H9 (cell line): ENCODE measurements at regions not wholly inside any gene's neighbourhood (a gene's known extent, or its start where the extent isn't known, plus 50 kb on each side); places are given as distances from the start of the nearest gene placed in this dataset.

ENCODE experiments used
- DNase-seq: peaks from one replicate; pipeline ENCODE4 v3.0.0-alpha.2; 2017
- H2AFZ ChIP-seq: one replicate; pipeline ENCODE4 v1.6.1; 2013; ENCODE audit warnings: mild to moderate bottlenecking, low read length, control low read depth, moderate library complexity
- H2AK5ac ChIP-seq: 2 replicates; pipeline ENCODE4 v1.6.1; 2013; ENCODE audit warnings: low read length, control low read depth, mixed read lengths; ENCODE audit not compliant: insufficient read length
- H2BK120ac ChIP-seq: one replicate; pipeline ENCODE4 v1.6.1; 2013; ENCODE audit warnings: low read depth, mild to moderate bottlenecking, low read length, control low read depth, inconsistent platforms; ENCODE audit not compliant: poor library complexity, severe bottlenecking
- H2BK12ac ChIP-seq: 2 replicates; pipeline ENCODE4 v1.6.1; 2013; ENCODE audit warnings: low read length, control low read depth, mixed read lengths, low read depth; ENCODE audit not compliant: insufficient read length
- H2BK15ac ChIP-seq: 2 replicates; pipeline ENCODE4 v1.6.1; 2013; ENCODE audit warnings: low read depth, low read length, control low read depth
- H2BK20ac ChIP-seq: one replicate; pipeline ENCODE4 v1.6.1; 2013; ENCODE audit warnings: low read depth, mild to moderate bottlenecking, low read length, control low read depth, inconsistent platforms; ENCODE audit not compliant: poor library complexity, severe bottlenecking
- H2BK5ac ChIP-seq: 2 replicates; pipeline ENCODE4 v1.6.1; 2013; ENCODE audit warnings: low read length, control low read depth, mixed read lengths; ENCODE audit not compliant: insufficient read length
- H3K14ac ChIP-seq: 2 replicates; pipeline ENCODE4 v1.6.1; 2013; ENCODE audit warnings: low read length, control low read depth; ENCODE audit not compliant: insufficient read depth
- H3K18ac ChIP-seq: 2 replicates; pipeline ENCODE4 v1.6.1; 2013; ENCODE audit warnings: low read depth, mild to moderate bottlenecking, mixed read lengths, low read length, control low read depth; ENCODE audit not compliant: insufficient read length
- H3K23ac ChIP-seq: 2 replicates; pipeline ENCODE4 v1.6.1; 2013; ENCODE audit warnings: low read length, control low read depth, mixed read lengths, low read depth; ENCODE audit not compliant: insufficient read length
- H3K23me2 ChIP-seq: 2 replicates; pipeline ENCODE4 v1.6.1; 2013; ENCODE audit warnings: low read depth, mild to moderate bottlenecking, mixed read lengths, low read length, control low read depth; ENCODE audit not compliant: insufficient read length, poor library complexity, severe bottlenecking
- H3K27ac ChIP-seq: 2 replicates; pipeline ENCODE4 v1.5.1; 2013; ENCODE audit warnings: low read length, control low read depth, mixed read lengths, low read depth; ENCODE audit not compliant: insufficient read length
- H3K27me3 ChIP-seq: 2 replicates; pipeline ENCODE4 v1.6.1; 2013; ENCODE audit warnings: low read length, control low read depth, inconsistent platforms; ENCODE audit not compliant: insufficient read depth
- H3K4ac ChIP-seq: 2 replicates; pipeline ENCODE4 v1.6.1; 2013; ENCODE audit warnings: low read depth, mild to moderate bottlenecking, control low read depth, inconsistent platforms, low read length, moderate library complexity
- H3K4me1 ChIP-seq: 2 replicates; pipeline ENCODE4 v1.6.1; 2013; ENCODE audit warnings: low read length, control low read depth, inconsistent platforms; ENCODE audit not compliant: insufficient read depth
- H3K4me2 ChIP-seq: 2 replicates; pipeline ENCODE4 v1.6.1; 2013; ENCODE audit warnings: low read length, control low read depth, mixed read lengths; ENCODE audit not compliant: insufficient read length, insufficient read depth
- H3K56ac ChIP-seq: 2 replicates; pipeline ENCODE4 v1.6.1; 2013; ENCODE audit warnings: low read depth, mild to moderate bottlenecking, mixed read lengths, low read length, control low read depth; ENCODE audit not compliant: insufficient read length
- H3K79me1 ChIP-seq: 2 replicates; pipeline ENCODE4 v1.6.1; 2013; ENCODE audit warnings: low read depth, mild to moderate bottlenecking, moderate library complexity, low read length, control low read depth, inconsistent platforms; ENCODE audit not compliant: insufficient read depth, poor library complexity, severe bottlenecking
- H3K79me2 ChIP-seq: 2 replicates; pipeline ENCODE4 v1.6.1; 2013; ENCODE audit warnings: low read length, control low read depth, inconsistent platforms; ENCODE audit not compliant: insufficient read depth
- H3K9ac ChIP-seq: 2 replicates; pipeline ENCODE4 v1.6.1; 2013; ENCODE audit warnings: low read length, control low read depth, mixed read lengths; ENCODE audit not compliant: insufficient read length; ENCODE audit errors: extremely low read depth
- H3K9me3 ChIP-seq: one replicate; pipeline ENCODE4 v1.6.1; 2013; ENCODE audit warnings: low read depth, low read length, inconsistent platforms; ENCODE audit not compliant: control insufficient read depth
- H3T11ph ChIP-seq: one replicate; pipeline ENCODE4 v1.6.1; 2013; ENCODE audit warnings: mild to moderate bottlenecking, low read length, control low read depth, inconsistent platforms
- H4K20me1 ChIP-seq: one replicate; pipeline ENCODE4 v1.6.1; 2013; ENCODE audit not compliant: control insufficient read depth, insufficient read length, insufficient read depth
- H4K5ac ChIP-seq: 2 replicates; pipeline ENCODE4 v1.6.1; 2013; ENCODE audit warnings: low read depth, mild to moderate bottlenecking, mixed read lengths, low read length, control low read depth; ENCODE audit not compliant: insufficient read length
- H4K8ac ChIP-seq: replicated peaks from 2 replicates; pipeline ENCODE4 v1.6.1; 2013; ENCODE audit warnings: low read length, control low read depth, mixed read lengths, low read depth; ENCODE audit not compliant: insufficient read length
- H4K91ac ChIP-seq: 2 replicates; pipeline ENCODE4 v1.6.1; 2013; ENCODE audit warnings: low read depth, mild to moderate bottlenecking, moderate library complexity, mixed read lengths, low read length, control low read depth; ENCODE audit not compliant: insufficient read length
- H3K27ac Mint-ChIP-seq, 3 experiments: 2 replicates in 2 of 3; 3 replicates in 1 of 3; pipeline ENCODE4 v1.8.0; 2020 to 2021; ENCODE audit warnings: mixed read lengths in 3 of 3, mild to moderate bottlenecking in 1 of 3, moderate library complexity in 1 of 3
- H3K27me3 Mint-ChIP-seq: 2 replicates; pipeline ENCODE4 v1.8.0; 2021; ENCODE audit warnings: low read depth, mild to moderate bottlenecking, moderate library complexity, mixed read lengths
- H3K36me3 Mint-ChIP-seq, 3 experiments: 2 replicates in 2 of 3; 3 replicates in 1 of 3; pipeline ENCODE4 v1.8.0; 2020 to 2021; ENCODE audit warnings: low read depth in 3 of 3, mixed read lengths in 3 of 3; ENCODE audit not compliant: insufficient read depth in 1 of 3
- H3K4me1 Mint-ChIP-seq, 2 experiments: 2 replicates each; pipeline ENCODE4 v1.8.0; 2020; ENCODE audit warnings: mixed read lengths in 2 of 2
- H3K4me3 Mint-ChIP-seq, 2 experiments: 2 replicates in 1 of 2; 3 replicates in 1 of 2; pipeline ENCODE4 v1.8.0; 2020 to 2021; ENCODE audit warnings: mild to moderate bottlenecking in 2 of 2, mixed read lengths in 2 of 2, moderate library complexity in 1 of 2
- H3K9me3 Mint-ChIP-seq, 2 experiments: 2 replicates in 1 of 2; 3 replicates in 1 of 2; pipeline ENCODE4 v1.8.0; 2020; ENCODE audit warnings: mild to moderate bottlenecking in 2 of 2, mixed read lengths in 2 of 2, moderate library complexity in 1 of 2
- WGBS: extraction: QIAGEN DNeasy Blood & Tissue Kit; methylation state at CpG from one replicate; pipeline ENCODE4 v1.1.7; 2013; ENCODE audit warnings: missing lambda C conversion rate, low lambda C conversion rate, mixed read lengths; ENCODE audit not compliant: insufficient read length; ENCODE audit errors: extremely low coverage; 5-methylcytosine and 5-hydroxymethylcytosine counted together
- TF ChIP-seq, protein P1 (sequence below): fragments of 200-600 bp; sonication (generic); conservative IDR thresholded peaks from 3 replicates; pipeline ENCODE4 v1.8.0; 2021; ENCODE audit warnings: antibody characterized with exemption, mild to moderate bottlenecking

DNA sequence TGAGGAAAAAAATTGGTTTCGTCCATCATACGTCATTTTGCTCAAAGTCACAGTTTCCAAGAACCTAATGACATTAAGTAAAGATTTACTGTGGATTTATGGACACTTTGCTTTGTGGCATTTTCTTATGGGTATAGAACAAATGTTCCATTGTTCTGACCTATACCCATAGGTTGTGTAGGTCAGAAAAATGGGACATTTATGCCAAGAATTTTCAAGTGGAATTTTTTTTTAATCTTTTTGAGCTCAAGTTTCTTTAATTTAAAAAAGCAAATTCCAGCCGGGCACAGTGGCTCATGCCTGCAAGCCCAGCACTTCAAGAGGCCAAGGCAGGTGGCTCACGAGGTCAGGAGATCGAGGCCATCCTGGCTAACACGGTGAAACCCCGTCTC is 187.5 kb upstream of the TPM1 start:
- no peak overlapping the region for H2BK12ac ChIP-seq
- no peak overlapping the region for H4K91ac ChIP-seq
- H2BK5ac ChIP-seq = no peak overlapping the region
- no peak overlapping the region for H3K14ac ChIP-seq
- H3K23ac ChIP-seq = no peak overlapping the region
- H3K27ac ChIP-seq = no peak overlapping the region
- H3K23me2 ChIP-seq = no peaks in the 10 kb centered on the region
- no peak overlapping the region for H2AK5ac ChIP-seq
- no peaks in the 10 kb centered on the region for H4K20me1 ChIP-seq
- H3K9ac ChIP-seq = no peak overlapping the region
- H3K4me3 Mint-ChIP-seq = no peak overlapping the region
- no CpG with 5 or more reads among the region's 7 CpGs for WGBS
- H4K8ac ChIP-seq = no peak overlapping the region
- no peak overlapping the region for H2BK15ac ChIP-seq
- TF ChIP-seq, protein P1, sequence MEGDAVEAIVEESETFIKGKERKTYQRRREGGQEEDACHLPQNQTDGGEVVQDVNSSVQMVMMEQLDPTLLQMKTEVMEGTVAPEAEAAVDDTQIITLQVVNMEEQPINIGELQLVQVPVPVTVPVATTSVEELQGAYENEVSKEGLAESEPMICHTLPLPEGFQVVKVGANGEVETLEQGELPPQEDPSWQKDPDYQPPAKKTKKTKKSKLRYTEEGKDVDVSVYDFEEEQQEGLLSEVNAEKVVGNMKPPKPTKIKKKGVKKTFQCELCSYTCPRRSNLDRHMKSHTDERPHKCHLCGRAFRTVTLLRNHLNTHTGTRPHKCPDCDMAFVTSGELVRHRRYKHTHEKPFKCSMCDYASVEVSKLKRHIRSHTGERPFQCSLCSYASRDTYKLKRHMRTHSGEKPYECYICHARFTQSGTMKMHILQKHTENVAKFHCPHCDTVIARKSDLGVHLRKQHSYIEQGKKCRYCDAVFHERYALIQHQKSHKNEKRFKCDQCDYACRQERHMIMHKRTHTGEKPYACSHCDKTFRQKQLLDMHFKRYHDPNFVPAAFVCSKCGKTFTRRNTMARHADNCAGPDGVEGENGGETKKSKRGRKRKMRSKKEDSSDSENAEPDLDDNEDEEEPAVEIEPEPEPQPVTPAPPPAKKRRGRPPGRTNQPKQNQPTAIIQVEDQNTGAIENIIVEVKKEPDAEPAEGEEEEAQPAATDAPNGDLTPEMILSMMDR = no peak
- DNase-seq = no peak
- no peak overlapping the region for H2AFZ ChIP-seq
- H3K9me3 ChIP-seq = no peaks in the 10 kb centered on the region
- no peak overlapping the region for H3K4me2 ChIP-seq
- no peak overlapping the region for H3K4ac ChIP-seq
- H3K4me1 ChIP-seq = peaks cover 17% of the 10 kb centered on the region
- no peak overlapping the region for H2BK20ac ChIP-seq
- H3K4me1 Mint-ChIP-seq = peaks cover 34 to 36% of the 10 kb centered on the region in 2 experiments
- H3K56ac ChIP-seq = no peak overlapping the region
- no peaks in the 10 kb centered on the region for H3K79me1 ChIP-seq
- H3K18ac ChIP-seq = no peak overlapping the region
- H3K27me3 ChIP-seq = no peaks in the 10 kb centered on the region
- no peak overlapping the region for H3K27ac Mint-ChIP-seq
- no peak overlapping the region for H2BK120ac ChIP-seq
- peaks cover 5% of the 10 kb centered on the region in 2 experiments; a peak in 4 of 5 replicates for H3K9me3 Mint-ChIP-seq
- H3K79me2 ChIP-seq = no peaks in the 10 kb centered on the region
- H3K27me3 Mint-ChIP-seq = peaks cover 2% of the 10 kb centered on the region; the same call in 1 of the 2 replicates
- H4K5ac ChIP-seq = no peak overlapping the region
- H3K36me3 Mint-ChIP-seq = peaks cover 0 to 6% (median 3%) of the 10 kb centered on the region in 3 experiments; a peak in 4 of 7 replicates
- H3T11ph ChIP-seq = no peak overlapping the region
